SU-DHL-6 (cell line): ENCODE measurements at regions not wholly inside any gene's neighbourhood (a gene's known extent, or its start where the extent isn't known, plus 50 kb on each side); places are given as distances from the start of the nearest gene placed in this dataset.

Source experiments
- H2AFZ ChIP-seq: fragments of 200-600 bp; sonication (generic); 2 replicates; pipeline ENCODE4 v1.6.1; 2014; ENCODE audit warnings: low read depth, mild to moderate bottlenecking, moderate library complexity, mixed read lengths, antibody characterized with exemption, low read length; ENCODE audit not compliant: severe bottlenecking
- H3F3A ChIP-seq: fragments of 200-600 bp; shearing (Covaris generic); 2 replicates; pipeline ENCODE4 v1.6.0; 2016; ENCODE audit warnings: antibody characterized with exemption, mild to moderate bottlenecking; ENCODE audit not compliant: insufficient read depth
- H3K27ac ChIP-seq: fragments of 200-600 bp; sonication (generic); 2 replicates; pipeline ENCODE4 v1.5.1; 2016; ENCODE audit warnings: low read depth, mild to moderate bottlenecking, low read length, moderate library complexity, mixed read lengths
- H3K27me3 ChIP-seq: fragments of 200-600 bp; sonication (generic), shearing (Covaris generic); 2 replicates; pipeline ENCODE4 v1.6.0; 2014; ENCODE audit warnings: mild to moderate bottlenecking, low read length
- H3K36me3 ChIP-seq: fragments of 200-600 bp; sonication (generic); 2 replicates; pipeline ENCODE4 v1.6.1; 2014; ENCODE audit warnings: mild to moderate bottlenecking, low read length, mixed read lengths
- H3K4me2 ChIP-seq: fragments of 300-600, 200-600 bp; shearing (Covaris generic), sonication (generic); 2 replicates; pipeline ENCODE4 v1.6.0; 2014; ENCODE audit warnings: low read length, low read depth, mild to moderate bottlenecking; ENCODE audit not compliant: poor library complexity, severe bottlenecking
- H3K4me3 ChIP-seq: fragments of 200-600 bp; sonication (generic); 2 replicates; pipeline ENCODE4 v1.5.1; 2014; ENCODE audit warnings: antibody characterized with exemption, low read length, mild to moderate bottlenecking, mixed read lengths; ENCODE audit not compliant: insufficient read depth, poor library complexity, severe bottlenecking
- H3K79me2 ChIP-seq: fragments of 200-600 bp; sonication (generic); 2 replicates; pipeline ENCODE4 v1.6.1; 2014; ENCODE audit warnings: mild to moderate bottlenecking, low read length, moderate library complexity; ENCODE audit not compliant: insufficient read depth
- H3K9ac ChIP-seq: fragments of 200-600 bp; sonication (generic); 2 replicates; pipeline ENCODE4 v1.7.0; 2014; ENCODE audit warnings: mild to moderate bottlenecking, low read length
- H3K9me2 ChIP-seq: fragments of 200-600 bp; sonication (generic); replicated peaks from 2 replicates; pipeline ENCODE4 v1.6.1; 2014; ENCODE audit warnings: low read length; ENCODE audit not compliant: insufficient read depth
- H3K9me3 ChIP-seq: fragments of 200-600 bp; sonication (generic); 2 replicates; pipeline ENCODE4 v1.6.1; 2014; ENCODE audit warnings: low read length, mixed read lengths; ENCODE audit not compliant: insufficient read depth
- H4K20me1 ChIP-seq: fragments of 200-600 bp; sonication (generic); 2 replicates; pipeline ENCODE4 v1.6.1; 2014; ENCODE audit warnings: low read depth, mild to moderate bottlenecking, antibody characterized with exemption, low read length, moderate library complexity, mixed read lengths
- CTCF ChIP-seq: fragments of 200-600 bp; sonication (generic); IDR thresholded peaks from one replicate; pipeline ENCODE4 v1.5.1; 2017; ENCODE audit warnings: antibody characterized with exemption, mild to moderate bottlenecking, low read length, moderate library complexity; ENCODE audit not compliant: insufficient read depth, poor library complexity, severe bottlenecking
- EZH2phosphoT487 ChIP-seq: fragments of 200-600 bp; sonication (generic), shearing (Covaris generic); conservative IDR thresholded peaks from 2 replicates; pipeline ENCODE4 v1.6.1; 2018; ENCODE audit warnings: mild to moderate bottlenecking, antibody characterized with exemption, low read length, moderate library complexity, mixed read lengths

DNA sequence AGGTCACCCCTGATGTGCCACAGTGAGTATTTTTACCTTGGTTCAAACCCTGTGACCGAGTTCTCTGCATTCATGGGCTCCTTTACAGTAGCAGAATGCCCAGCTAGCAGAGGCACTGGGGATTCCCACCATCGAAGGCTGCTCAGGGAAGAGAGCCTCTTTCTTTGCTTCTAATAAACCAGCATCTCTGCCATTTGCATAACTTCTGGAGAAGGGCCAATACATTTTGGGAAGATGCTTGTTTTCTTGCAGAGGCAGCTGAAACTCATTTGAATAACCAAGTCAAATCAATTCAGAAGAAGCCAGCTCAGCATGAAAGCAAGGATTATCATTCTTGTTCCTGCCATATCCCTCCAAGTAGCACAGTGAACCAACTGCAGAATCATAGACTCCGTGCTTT is 82.9 kb upstream of the WDR11 start:
- no peak overlapping the region for H3K4me2 ChIP-seq
- no peak overlapping the region for H3K27ac ChIP-seq
- H3K27me3 ChIP-seq: no peaks in the 10 kb centered on the region
- H3K9me2 ChIP-seq: no peaks in the 10 kb centered on the region
- no peaks in the 10 kb centered on the region for H3F3A ChIP-seq
- no peak for TF ChIP-seq EZH2phosphoT487
- no peak for TF ChIP-seq CTCF
- no peak overlapping the region for H2AFZ ChIP-seq
- H3K36me3 ChIP-seq: no peaks in the 10 kb centered on the region
- H3K79me2 ChIP-seq: no peaks in the 10 kb centered on the region
- no peak overlapping the region for H3K4me3 ChIP-seq
- H3K9ac ChIP-seq: no peak overlapping the region
- H4K20me1 ChIP-seq: no peaks in the 10 kb centered on the region
- no peaks in the 10 kb centered on the region for H3K9me3 ChIP-seq

- H4K20me1 ChIP-seq: no peaks in the 10 kb centered on the region
- H3F3A ChIP-seq: no peaks in the 10 kb centered on the region
- no peak overlapping the region for H3K4me3 ChIP-seq
- H3K4me2 ChIP-seq: no peak overlapping the region
- no peak overlapping the region for H3K27ac ChIP-seq
- no peaks in the 10 kb centered on the region for H3K9me3 ChIP-seq
- H3K9me2 ChIP-seq: no peaks in the 10 kb centered on the region
- no peaks in the 10 kb centered on the region for H3K27me3 ChIP-seq
- TF ChIP-seq CTCF (no peak), EZH2phosphoT487 (no peak)
- H3K9ac ChIP-seq: no peak overlapping the region
- H3K36me3 ChIP-seq: no peaks in the 10 kb centered on the region
- H3K79me2 ChIP-seq: no peaks in the 10 kb centered on the region
- no peak overlapping the region for H2AFZ ChIP-seq
Observed at GRCh38 chr10:120770496-120770895, 80.7 kb upstream of the WDR11 start.

DNA sequence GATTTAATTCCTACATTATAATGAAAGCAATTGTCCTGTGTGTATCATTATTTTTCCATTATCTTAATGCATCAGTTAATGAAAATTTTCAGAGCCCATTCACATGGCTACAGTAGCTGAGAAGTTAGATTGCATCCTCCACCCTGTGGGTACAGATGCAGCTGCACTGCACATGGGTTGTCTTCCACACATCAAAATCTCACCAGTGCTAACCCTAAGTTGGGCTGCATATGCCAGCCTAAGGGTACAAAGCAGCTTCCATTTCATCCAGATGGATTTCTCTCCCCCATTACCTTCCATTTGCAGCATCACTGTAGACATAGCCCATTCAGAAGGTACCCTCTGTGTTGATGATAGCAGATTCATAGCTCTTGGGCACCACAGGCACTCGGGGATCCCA is 74.7 kb upstream of the WDR11 start:
- no peak overlapping the region for H3K4me2 ChIP-seq
- no peaks in the 10 kb centered on the region for H3K9me3 ChIP-seq
- H3F3A ChIP-seq: no peaks in the 10 kb centered on the region
- H3K9ac ChIP-seq: no peak overlapping the region
- H3K9me2 ChIP-seq: no peaks in the 10 kb centered on the region
- no peaks in the 10 kb centered on the region for H3K27me3 ChIP-seq
- no peak overlapping the region for H3K4me3 ChIP-seq
- no peak for TF ChIP-seq CTCF
- TF ChIP-seq EZH2phosphoT487: no peak
- no peaks in the 10 kb centered on the region for H3K36me3 ChIP-seq
- no peaks in the 10 kb centered on the region for H3K79me2 ChIP-seq
- H4K20me1 ChIP-seq: no peaks in the 10 kb centered on the region
- H2AFZ ChIP-seq: no peak overlapping the region
- no peak overlapping the region for H3K27ac ChIP-seq

DNA sequence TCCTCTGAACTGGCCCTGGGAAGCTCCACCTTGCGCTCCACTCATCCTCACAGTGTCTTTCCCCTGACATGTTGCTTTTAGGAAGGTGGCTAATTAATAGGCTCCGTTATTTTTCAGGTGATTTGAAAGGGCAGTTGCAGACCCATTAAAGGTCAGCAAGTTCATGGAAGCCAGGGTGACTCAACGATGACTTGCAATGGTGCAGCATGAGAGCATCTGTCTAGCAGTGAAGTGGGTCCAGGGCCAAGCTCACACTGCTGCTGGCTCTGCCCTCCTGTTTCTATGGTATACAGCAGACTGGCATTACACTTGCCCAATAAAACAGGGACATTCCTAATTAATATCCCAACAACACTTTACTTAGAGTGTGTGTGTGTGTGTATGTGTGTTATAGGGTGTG is 68.8 kb upstream of the WDR11 start:
- H3K27me3 ChIP-seq: no peaks in the 10 kb centered on the region

More for the DNA sequence above, 68.8 kb upstream of the WDR11 start:
- Histone ChIP-seq H3K36me3 (no peaks in the 10 kb centered on the region), H2AFZ (no peak overlapping the region), H3K4me2 (no peak overlapping the region), H3K9ac (no peak overlapping the region), H3K4me3 (no peak overlapping the region), H3K9me2 (no peaks in the 10 kb centered on the region), H4K20me1 (no peaks in the 10 kb centered on the region), H3K79me2 (no peaks in the 10 kb centered on the region), H3F3A (no peaks in the 10 kb centered on the region), H3K27ac (no peak overlapping the region), H3K9me3 (no peaks in the 10 kb centered on the region)
- TF ChIP-seq CTCF (no peak), EZH2phosphoT487 (no peak)
